Skeletal muscle satellite cell (primary cell): ENCODE measurements at regions not wholly inside any gene's neighbourhood (a gene's known extent, or its start where the extent isn't known, plus 50 kb on each side); places are given as distances from the start of the nearest gene placed in this dataset.

Experiments used
- H3K27me3 ChIP-seq: 2 replicates; pipeline ENCODE4 v1.7.0; 2013; ENCODE audit warnings: low read length; ENCODE audit not compliant: control insufficient read depth, insufficient read depth
- H3K36me3 ChIP-seq: 2 replicates; pipeline ENCODE4 v1.7.0; 2013; ENCODE audit warnings: mild to moderate bottlenecking, control low read depth, low read length; ENCODE audit not compliant: insufficient read depth
- H3K4me1 ChIP-seq: 2 replicates; pipeline ENCODE4 v1.7.0; 2013; ENCODE audit warnings: low read length; ENCODE audit not compliant: control insufficient read depth, insufficient read depth
- H3K4me2 ChIP-seq: 2 replicates; pipeline ENCODE4 v1.7.0; 2013; ENCODE audit warnings: mild to moderate bottlenecking, low read length
- H3K4me3 ChIP-seq: 2 replicates; pipeline ENCODE4 v1.7.0; 2013; ENCODE audit warnings: low read length
- H3K9ac ChIP-seq: 2 replicates; pipeline ENCODE4 v1.7.0; 2013; ENCODE audit warnings: mild to moderate bottlenecking, low read depth, low read length, moderate library complexity
- H3K9me3 ChIP-seq: replicated peaks from 2 replicates; pipeline ENCODE4 v1.7.0; 2013; ENCODE audit warnings: mild to moderate bottlenecking, control low read depth, low read length

- no peak overlapping the region for H3K4me3 ChIP-seq
- H3K9me3 ChIP-seq = no peaks in the 10 kb centered on the region
- no peaks in the 10 kb centered on the region for H3K27me3 ChIP-seq
- no peaks in the 10 kb centered on the region for H3K36me3 ChIP-seq
- no peak overlapping the region for H3K4me2 ChIP-seq
- no peaks in the 10 kb centered on the region for H3K4me1 ChIP-seq
- no peak overlapping the region for H3K9ac ChIP-seq
Observed at GRCh38 chr7:156473476-156474240, 166.9 kb upstream of the RNF32 start.

- H3K9me3 ChIP-seq = no peaks in the 10 kb centered on the region
- H3K4me2 ChIP-seq = no peak overlapping the region
- H3K4me3 ChIP-seq = no peak overlapping the region
- H3K36me3 ChIP-seq = no peaks in the 10 kb centered on the region
- no peaks in the 10 kb centered on the region for H3K27me3 ChIP-seq
- no peaks in the 10 kb centered on the region for H3K4me1 ChIP-seq
- H3K9ac ChIP-seq = no peak overlapping the region
Observed at GRCh38 chr7:156472267-156472666, 168.3 kb upstream of the RNF32 start.

DNA sequence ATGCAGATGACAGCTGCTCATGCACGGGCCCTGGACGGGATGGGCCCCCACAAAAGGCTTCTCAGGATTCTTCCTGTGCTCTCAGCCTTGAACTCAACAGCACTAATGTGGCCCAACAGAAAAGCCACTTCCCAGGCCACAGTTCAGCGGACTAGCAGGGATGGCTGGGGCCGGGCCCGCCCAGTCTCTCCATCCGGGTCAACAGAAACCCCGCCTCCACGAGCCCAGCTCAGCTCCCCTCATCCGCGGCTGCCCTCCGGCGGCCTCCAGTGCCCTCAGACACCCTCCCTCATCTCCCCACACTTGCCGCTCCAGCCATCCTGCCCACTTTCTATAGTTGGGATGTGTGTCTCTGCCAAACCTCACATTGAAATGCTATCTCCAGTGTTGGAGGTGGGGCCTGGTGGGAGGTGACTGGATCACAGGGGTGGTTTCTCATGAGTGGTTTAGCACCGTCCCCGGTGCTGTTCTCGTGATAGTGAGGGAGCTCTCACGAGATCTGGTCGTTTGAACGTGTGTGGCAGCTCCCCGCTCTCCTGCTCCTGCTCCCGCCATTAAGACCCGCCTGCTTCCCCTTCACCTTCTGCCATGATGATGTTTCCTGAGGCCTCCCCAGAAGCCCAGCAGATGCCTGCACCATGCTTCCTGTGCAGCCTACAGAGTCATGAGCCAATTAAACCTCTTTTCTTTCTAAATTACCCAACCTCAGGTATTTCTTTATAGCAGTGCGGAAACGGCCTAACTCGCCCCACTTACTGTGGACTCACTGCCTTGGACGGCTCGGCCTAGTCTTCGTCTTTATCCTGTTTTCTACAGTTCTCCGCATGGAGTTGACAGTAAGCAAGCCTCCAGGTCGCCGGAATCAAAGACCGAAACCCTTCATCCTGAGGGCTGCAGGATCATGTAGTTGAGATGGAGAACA lies 169.9 kb upstream of the RNF32 start:
- no peaks in the 10 kb centered on the region for H3K4me1 ChIP-seq
- no peaks in the 10 kb centered on the region for H3K36me3 ChIP-seq
- H3K4me3 ChIP-seq = no peak overlapping the region
- no peak overlapping the region for H3K4me2 ChIP-seq
- H3K27me3 ChIP-seq = no peaks in the 10 kb centered on the region
- no peak overlapping the region for H3K9ac ChIP-seq
- H3K9me3 ChIP-seq = no peaks in the 10 kb centered on the region

GRCh38 chr7:156466955-156467625 lies 173.5 kb upstream of the RNF32 start:
- Histone ChIP-seq H3K4me3 (no peak overlapping the region), H3K27me3 (no peaks in the 10 kb centered on the region)

DNA sequence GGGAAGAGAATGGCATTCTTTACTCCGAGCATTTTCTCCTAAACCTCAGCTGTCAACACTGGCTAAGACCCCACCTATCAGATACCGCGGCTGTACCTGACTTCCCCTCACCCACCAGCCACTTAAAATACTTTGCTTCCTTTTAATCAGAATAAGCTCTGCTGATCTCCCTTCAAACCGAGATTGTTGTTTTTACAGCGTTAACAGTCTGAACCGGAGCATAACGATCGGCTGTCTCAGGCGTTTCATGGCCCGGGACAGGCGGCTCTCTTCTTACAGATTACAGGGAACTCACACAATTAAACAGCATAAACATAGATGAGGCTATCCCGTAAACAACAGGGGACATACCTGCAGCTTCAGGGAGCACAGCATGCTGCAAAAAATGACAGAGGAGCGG lies 174.3 kb upstream of the RNF32 start:
- Histone ChIP-seq H3K4me2 (no peak overlapping the region), H3K4me3 (no peak overlapping the region), H3K4me1 (no peaks in the 10 kb centered on the region), H3K36me3 (no peaks in the 10 kb centered on the region), H3K9me3 (no peaks in the 10 kb centered on the region), H3K9ac (no peak overlapping the region), H3K27me3 (no peaks in the 10 kb centered on the region)

More at GRCh38 chr7:156466955-156467625, 173.5 kb upstream of the RNF32 start:
- H3K4me2 ChIP-seq = no peak overlapping the region
- no peak overlapping the region for H3K9ac ChIP-seq
- no peaks in the 10 kb centered on the region for H3K36me3 ChIP-seq
- no peaks in the 10 kb centered on the region for H3K4me1 ChIP-seq
- no peaks in the 10 kb centered on the region for H3K9me3 ChIP-seq

DNA sequence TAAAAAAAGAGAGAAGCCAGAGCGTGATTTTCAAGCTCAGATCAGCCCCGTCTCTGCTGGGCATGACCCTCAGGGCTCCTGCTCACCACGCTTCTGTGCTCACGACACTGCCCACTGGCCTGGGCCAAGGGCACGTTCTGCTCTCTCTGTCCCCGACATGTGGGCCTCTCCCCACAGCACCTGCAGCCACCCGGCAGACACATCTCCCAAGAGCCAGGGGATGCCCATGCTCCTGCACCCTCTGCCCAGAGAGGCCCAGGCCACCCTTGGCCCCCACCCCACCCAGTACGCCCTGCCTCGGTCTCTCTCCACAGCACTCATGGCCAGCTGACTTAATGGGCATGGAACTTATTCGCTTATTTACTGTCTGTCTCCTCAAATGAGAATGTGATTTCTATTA lies 175.4 kb upstream of the RNF32 start:
- Histone ChIP-seq H3K4me2 (no peak overlapping the region), H3K9me3 (no peaks in the 10 kb centered on the region), H3K27me3 (no peaks in the 10 kb centered on the region), H3K4me3 (no peak overlapping the region), H3K4me1 (no peaks in the 10 kb centered on the region), H3K36me3 (no peaks in the 10 kb centered on the region), H3K9ac (no peak overlapping the region)

DNA sequence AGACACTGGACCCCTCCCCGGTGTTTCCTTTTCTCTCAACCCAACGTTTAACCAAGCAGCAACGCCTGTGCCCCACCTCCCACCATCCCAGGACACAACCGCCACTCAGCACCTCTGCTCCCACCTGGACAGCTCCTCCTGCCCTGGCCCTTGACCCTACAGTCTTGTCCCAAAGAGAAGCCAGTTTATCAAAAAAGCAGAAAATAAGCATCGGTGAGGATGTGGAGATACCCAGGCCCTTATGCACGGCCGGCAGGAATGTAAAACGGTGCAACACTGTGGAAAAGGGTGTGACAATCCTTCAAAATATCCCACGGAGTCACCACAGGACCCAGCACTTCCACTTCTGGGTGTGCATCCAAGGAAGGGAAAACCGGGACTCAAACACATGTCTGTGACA lies 176.2 kb upstream of the RNF32 start:
- Histone ChIP-seq H3K27me3 (no peaks in the 10 kb centered on the region), H3K9ac (no peak overlapping the region), H3K4me3 (no peak overlapping the region), H3K4me1 (no peaks in the 10 kb centered on the region), H3K36me3 (no peaks in the 10 kb centered on the region), H3K4me2 (no peak overlapping the region), H3K9me3 (no peaks in the 10 kb centered on the region)

- no peak overlapping the region for H3K9ac ChIP-seq
- no peaks in the 10 kb centered on the region for H3K9me3 ChIP-seq
- H3K36me3 ChIP-seq = no peaks in the 10 kb centered on the region
- no peak overlapping the region for H3K4me3 ChIP-seq
- no peaks in the 10 kb centered on the region for H3K4me1 ChIP-seq
- H3K4me2 ChIP-seq = no peak overlapping the region
- no peaks in the 10 kb centered on the region for H3K27me3 ChIP-seq
Observed at GRCh38 chr7:156463280-156463679, 177.3 kb upstream of the RNF32 start.

DNA sequence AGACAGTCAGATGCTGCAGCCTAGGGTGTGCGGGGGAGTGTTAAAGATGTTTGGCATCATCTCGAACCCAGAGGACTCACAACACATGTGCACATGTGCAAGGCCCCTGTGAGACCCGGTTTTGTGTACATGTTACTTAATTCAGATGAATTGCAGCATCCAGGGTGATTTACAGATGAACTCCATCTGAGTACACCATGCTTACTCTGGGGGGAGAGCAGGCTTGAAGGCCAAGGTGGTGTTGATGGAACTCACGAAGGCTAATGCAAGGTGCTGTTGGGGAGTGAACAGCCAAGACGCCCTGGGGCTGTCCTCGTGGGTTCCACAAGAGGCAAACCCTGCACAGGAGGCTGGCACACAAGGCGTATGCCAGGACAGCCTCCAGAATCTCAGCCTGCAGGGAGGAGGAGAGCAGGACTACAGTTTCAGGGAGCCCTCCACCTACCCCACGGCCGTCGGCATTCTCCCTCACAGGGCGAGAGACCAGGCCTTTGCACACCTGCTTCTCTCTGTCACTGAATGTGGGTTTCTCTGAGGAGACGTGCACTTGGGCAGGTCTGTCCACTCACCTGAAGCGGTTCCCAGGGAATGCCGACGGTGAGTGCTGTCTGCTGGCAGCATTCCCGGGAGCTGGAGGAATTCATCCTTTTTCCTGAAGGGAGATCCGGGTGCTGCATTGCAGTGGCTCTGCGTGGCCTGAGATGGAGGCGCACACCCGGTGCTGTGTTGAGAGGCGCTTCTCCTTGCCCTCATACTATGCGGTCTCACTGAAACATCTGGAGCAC lies 178.5 kb upstream of the RNF32 start:
- Histone ChIP-seq H3K9ac (no peak overlapping the region), H3K4me3 (no peak overlapping the region), H3K4me1 (no peaks in the 10 kb centered on the region)

DNA sequence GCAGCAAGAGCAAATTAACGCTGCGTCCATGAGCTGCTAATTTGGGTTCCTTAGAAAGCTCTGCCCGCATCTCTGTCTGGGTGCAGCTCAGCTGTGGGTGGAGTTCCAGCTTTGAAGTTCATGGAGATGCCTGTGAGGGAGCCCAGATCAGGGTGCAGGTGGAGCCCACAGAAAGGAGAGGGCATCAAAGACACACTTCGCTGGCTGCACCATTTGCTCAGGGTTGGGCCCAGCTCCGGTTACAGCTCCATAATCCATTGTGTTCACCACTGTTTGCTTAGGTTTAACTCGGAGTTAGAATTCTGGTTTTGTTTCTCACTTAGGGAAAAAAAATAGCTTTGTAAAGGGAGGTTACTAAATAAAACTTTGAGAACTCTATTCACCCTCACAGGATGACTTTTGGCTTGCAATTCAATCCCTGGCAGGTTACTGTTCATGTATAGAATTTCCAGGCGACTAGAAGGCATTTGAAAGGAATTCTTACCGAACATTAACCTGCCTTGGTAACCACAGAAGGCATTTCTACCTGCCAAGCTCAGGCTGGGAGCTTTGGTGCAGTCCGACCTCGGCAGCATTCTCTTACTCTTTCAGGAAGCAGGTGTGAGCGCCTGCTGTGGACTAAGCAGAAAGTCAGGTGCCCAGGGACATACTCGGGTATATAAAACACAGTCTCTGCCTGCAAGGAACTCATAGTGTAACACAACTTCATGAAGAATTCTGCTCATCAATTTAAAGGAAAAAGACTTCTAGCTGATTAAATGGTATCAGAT lies 179.5 kb upstream of the RNF32 start:
- Histone ChIP-seq H3K36me3 (no peaks in the 10 kb centered on the region), H3K9me3 (no peaks in the 10 kb centered on the region), H3K4me3 (no peak overlapping the region), H3K4me1 (no peaks in the 10 kb centered on the region), H3K27me3 (no peaks in the 10 kb centered on the region), H3K4me2 (no peak overlapping the region), H3K9ac (no peak overlapping the region)

More for the DNA sequence above, 178.5 kb upstream of the RNF32 start:
- Histone ChIP-seq H3K9me3 (no peaks in the 10 kb centered on the region), H3K36me3 (no peaks in the 10 kb centered on the region), H3K27me3 (no peaks in the 10 kb centered on the region), H3K4me2 (no peak overlapping the region)
